ENCODE measurements at regions not wholly inside any gene's neighbourhood (a gene's known extent, or its start where the extent isn't known, plus 50 kb on each side); places are given as distances from the start of the nearest gene placed in this dataset.

- Histone ChIP-seq H3K36me3 (ENCODE audit: low read depth) (no peaks in the 10 kb centered on the region), H3K4me1 (ENCODE audit: insufficient read depth, poor library complexity, severe bottlenecking) (no peaks in the 10 kb centered on the region), H3K4me3 (ENCODE audit: severe bottlenecking) (no peak overlapping the region), H3K9me3 (ENCODE audit: severe bottlenecking) (no peaks in the 10 kb centered on the region), H3K27me3 (ENCODE audit: insufficient read depth, poor library complexity, severe bottlenecking) (peaks cover 13% of the 10 kb centered on the region), H3K27ac (ENCODE audit: poor library complexity, severe bottlenecking) (no peak overlapping the region)
- ATAC-seq (ENCODE audit: low read depth) (no peak), DNase-seq (ENCODE audit: low spot score) (no peak)
- TF ChIP-seq CTCF (IDR thresholded peaks at IDR 0.05; ENCODE audit: poor library complexity, severe bottlenecking), result no peak
These were observed 251.9 kb upstream of the TMC3 start for GRCh38 chr15:81625896-81626295.

GRCh38 chr15:81619002-81619401, 245.0 kb upstream of the TMC3 start:
- Histone ChIP-seq H3K27ac (ENCODE audit: poor library complexity, severe bottlenecking) (no peak overlapping the region), H3K4me1 (ENCODE audit: insufficient read depth, poor library complexity, severe bottlenecking) (no peaks in the 10 kb centered on the region), H3K4me3 (ENCODE audit: severe bottlenecking) (no peak overlapping the region), H3K27me3 (ENCODE audit: insufficient read depth, poor library complexity, severe bottlenecking) (peaks cover 9% of the 10 kb centered on the region), H3K36me3 (ENCODE audit: low read depth) (no peaks in the 10 kb centered on the region), H3K9me3 (ENCODE audit: severe bottlenecking) (no peaks in the 10 kb centered on the region)
- ATAC-seq (ENCODE audit: low read depth) (no peak), DNase-seq (ENCODE audit: low spot score) (no peak)
- no peak for TF ChIP-seq CTCF (IDR thresholded peaks at IDR 0.05; ENCODE audit: poor library complexity, severe bottlenecking)

- Histone ChIP-seq H3K9me3 (ENCODE audit: severe bottlenecking) (no peaks in the 10 kb centered on the region), H3K36me3 (ENCODE audit: low read depth) (no peaks in the 10 kb centered on the region), H3K4me3 (ENCODE audit: severe bottlenecking) (no peak overlapping the region), H3K27me3 (ENCODE audit: insufficient read depth, poor library complexity, severe bottlenecking) (peaks cover 11% of the 10 kb centered on the region), H3K4me1 (ENCODE audit: insufficient read depth, poor library complexity, severe bottlenecking) (no peaks in the 10 kb centered on the region), H3K27ac (ENCODE audit: poor library complexity, severe bottlenecking) (no peak overlapping the region)
- ATAC-seq (ENCODE audit: low read depth) (no peak), DNase-seq (ENCODE audit: low spot score) (no peak)
- no peak for TF ChIP-seq CTCF (IDR thresholded peaks at IDR 0.05; ENCODE audit: poor library complexity, severe bottlenecking)
These were observed 238.6 kb upstream of the TMC3 start for GRCh38 chr15:81612631-81613030.

GRCh38 chr15:81611679-81612078, 237.7 kb upstream of the TMC3 start:
- H3K27me3 ChIP-seq (ENCODE audit: insufficient read depth, poor library complexity, severe bottlenecking), result peaks cover 8% of the 10 kb centered on the region
- DNase-seq (ENCODE audit: low spot score), result no peak
- no peaks in the 10 kb centered on the region for H3K9me3 ChIP-seq (ENCODE audit: severe bottlenecking)
- H3K4me3 ChIP-seq (ENCODE audit: severe bottlenecking), result no peak overlapping the region
- no peak for TF ChIP-seq CTCF (IDR thresholded peaks at IDR 0.05; ENCODE audit: poor library complexity, severe bottlenecking)
- ATAC-seq (ENCODE audit: low read depth), result no peak
- H3K36me3 ChIP-seq (ENCODE audit: low read depth), result no peaks in the 10 kb centered on the region
- no peaks in the 10 kb centered on the region for H3K4me1 ChIP-seq (ENCODE audit: insufficient read depth, poor library complexity, severe bottlenecking)
- H3K27ac ChIP-seq (ENCODE audit: poor library complexity, severe bottlenecking), result no peak overlapping the region

GRCh38 chr15:81608309-81608829, 234.4 kb upstream of the TMC3 start:
- peaks cover 3% of the 10 kb centered on the region for H3K27me3 ChIP-seq (ENCODE audit: insufficient read depth, poor library complexity, severe bottlenecking)
- no peak for DNase-seq (ENCODE audit: low spot score)
- no peak overlapping the region for H3K4me3 ChIP-seq (ENCODE audit: severe bottlenecking)
- no peak for ATAC-seq (ENCODE audit: low read depth)
- H3K36me3 ChIP-seq (ENCODE audit: low read depth), result no peaks in the 10 kb centered on the region
- no peak overlapping the region for H3K27ac ChIP-seq (ENCODE audit: poor library complexity, severe bottlenecking)
- no peaks in the 10 kb centered on the region for H3K4me1 ChIP-seq (ENCODE audit: insufficient read depth, poor library complexity, severe bottlenecking)
- no peaks in the 10 kb centered on the region for H3K9me3 ChIP-seq (ENCODE audit: severe bottlenecking)
- TF ChIP-seq CTCF (IDR thresholded peaks at IDR 0.05; ENCODE audit: poor library complexity, severe bottlenecking), result no peak

All from RWPE2 (cell line).